GM19328 (cell line): ENCODE measurements at regions not wholly inside any gene's neighbourhood (a gene's known extent, or its start where the extent isn't known, plus 50 kb on each side); places are given as distances from the start of the nearest gene placed in this dataset.

Source experiments
- ATAC-seq: cut with Tn5 transposase; IDR thresholded peaks from one replicate; pipeline ENCODE4 v1.9.1; 2021; ENCODE audit warnings: mild to moderate bottlenecking, moderate library complexity; ENCODE audit not compliant: unreplicated experiment

DNA sequence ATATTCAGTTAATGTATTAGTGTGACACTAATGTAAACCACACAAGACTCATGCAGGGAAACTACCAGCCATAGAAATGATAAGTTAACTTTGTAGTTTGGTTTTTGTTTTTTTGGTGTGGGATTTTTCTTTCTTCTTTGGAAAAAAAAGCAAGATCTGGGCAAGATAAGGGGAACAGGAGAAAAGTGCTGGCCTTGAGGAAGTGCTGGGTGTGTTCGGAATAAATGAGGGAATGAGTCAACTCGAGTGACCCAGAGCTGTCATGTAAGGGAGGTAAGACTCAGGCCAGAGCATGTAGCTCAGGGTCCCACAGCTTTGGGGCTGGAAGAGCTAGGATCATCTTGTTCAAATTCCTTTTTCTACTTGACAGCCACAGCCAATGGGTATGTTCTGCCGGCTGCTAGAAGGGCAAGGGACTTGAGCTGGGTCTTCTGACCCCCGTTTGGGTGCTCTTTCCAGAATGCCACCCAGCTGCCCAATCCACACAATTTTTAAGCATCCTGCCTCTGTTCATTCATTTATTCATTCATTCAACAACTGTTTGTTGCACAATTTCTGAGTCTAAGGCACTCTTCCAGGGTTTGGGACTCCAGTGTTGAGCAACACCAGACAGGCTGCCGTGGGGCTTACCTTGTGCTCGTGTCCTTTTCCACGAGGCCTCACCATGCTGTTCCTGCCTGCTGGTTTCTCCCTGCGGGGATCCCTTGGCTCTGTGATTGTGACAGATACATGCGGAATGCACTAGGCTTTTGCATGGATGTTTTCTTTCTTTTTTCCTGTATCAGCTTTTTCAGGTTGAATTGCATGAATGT lies 54.5 kb downstream of the CLDN34 start:
- no peak for ATAC-seq

DNA sequence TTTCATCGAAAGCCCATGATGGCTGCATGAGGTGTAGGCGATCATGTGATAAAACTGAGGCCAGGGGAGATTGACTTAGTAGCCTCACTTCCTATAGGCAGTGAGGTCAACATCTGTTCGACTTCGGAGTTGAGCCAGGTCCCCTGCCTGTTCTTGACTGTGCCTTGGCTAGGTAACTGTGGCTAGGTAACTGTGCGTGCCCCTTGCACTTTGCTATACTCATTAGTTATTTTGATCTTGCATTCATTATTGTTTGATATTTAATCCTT lies 55.0 kb downstream of the CLDN34 start:
- no peak for ATAC-seq

DNA sequence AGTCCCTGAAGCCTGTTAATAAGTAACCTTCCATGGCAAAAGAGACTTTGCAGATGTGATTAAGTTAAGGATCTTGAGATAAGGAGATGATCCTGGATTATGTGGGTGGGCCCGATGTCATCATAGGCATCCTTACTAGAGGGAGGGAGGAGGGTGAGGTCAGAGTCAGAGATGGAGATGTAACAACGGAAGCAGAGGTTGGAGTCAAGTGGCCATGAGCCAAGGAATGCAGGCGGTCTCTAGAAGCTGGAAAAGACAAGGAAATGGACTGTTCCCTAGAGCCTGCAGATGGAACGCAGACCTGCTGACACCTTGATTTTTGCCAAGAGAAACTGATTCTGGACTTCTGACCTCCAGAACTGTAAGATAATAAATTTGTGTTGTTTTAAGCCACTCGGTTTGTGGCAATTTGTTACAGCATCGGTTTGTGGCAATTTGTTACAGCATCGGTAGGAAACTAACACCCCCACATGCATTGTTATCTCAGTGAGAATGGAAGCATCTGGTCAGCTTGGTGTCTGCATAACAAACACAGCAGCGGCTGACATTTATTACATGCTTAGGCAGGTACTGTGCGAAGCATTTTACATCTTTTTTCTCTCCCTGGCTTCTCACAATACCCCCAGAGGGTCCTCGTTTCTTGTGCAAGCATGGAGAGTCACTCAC lies 55.6 kb downstream of the CLDN34 start:
- no peak for ATAC-seq

DNA sequence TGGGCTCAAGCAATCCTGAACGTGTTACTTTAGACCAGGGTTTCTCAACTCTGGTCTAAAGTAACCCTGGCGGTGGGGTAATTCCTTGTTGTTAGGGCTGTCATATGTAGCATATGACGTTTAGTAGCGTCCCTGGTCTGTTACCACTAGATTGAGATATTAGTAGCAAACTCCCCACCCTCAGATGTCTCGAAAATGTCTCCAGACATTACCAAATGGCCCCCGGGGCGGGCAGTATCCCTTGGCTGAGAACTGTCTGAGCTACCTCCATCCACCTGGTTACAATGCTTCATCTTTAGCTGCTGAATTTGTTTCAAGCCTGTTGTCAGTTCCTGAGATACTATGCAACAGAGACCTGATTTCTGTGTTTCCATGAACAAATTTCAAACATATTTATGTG lies 56.7 kb downstream of the CLDN34 start:
- no peak for ATAC-seq

DNA sequence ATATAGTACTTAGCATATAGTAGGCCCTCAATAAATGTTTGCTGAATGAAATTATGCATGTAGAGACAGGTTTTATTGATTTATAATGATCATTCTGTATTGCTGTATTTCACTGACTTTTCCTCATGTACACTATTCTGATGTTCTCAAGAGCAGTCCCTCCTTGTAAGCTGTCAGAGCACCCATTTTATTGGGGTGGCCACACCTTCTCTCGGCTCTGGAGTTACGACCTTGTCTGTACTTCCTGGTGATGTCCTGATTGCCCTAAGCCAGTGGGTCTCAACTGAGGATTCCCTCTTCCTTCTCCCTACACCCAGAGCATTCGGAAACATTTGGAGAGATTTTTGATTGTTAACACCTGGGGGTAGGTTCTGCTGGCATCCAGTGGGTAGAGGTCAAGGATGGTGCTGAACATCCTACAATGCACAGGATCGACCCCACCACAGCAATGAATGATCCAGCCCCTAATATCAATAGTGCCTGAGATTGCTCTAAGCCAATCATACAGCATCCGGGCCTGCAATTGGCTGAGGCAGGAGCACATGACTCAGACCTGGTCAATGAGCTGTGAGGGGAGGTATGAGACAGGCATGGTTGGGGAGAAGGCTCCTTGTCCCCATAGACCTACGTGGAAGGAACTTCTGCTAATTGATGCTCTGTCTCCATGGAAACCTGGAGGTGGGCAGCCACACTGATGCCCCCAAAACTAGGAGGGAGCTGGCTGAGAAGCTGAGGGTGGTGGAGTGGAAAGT lies 58.8 kb downstream of the CLDN34 start:
- no peak for ATAC-seq

DNA sequence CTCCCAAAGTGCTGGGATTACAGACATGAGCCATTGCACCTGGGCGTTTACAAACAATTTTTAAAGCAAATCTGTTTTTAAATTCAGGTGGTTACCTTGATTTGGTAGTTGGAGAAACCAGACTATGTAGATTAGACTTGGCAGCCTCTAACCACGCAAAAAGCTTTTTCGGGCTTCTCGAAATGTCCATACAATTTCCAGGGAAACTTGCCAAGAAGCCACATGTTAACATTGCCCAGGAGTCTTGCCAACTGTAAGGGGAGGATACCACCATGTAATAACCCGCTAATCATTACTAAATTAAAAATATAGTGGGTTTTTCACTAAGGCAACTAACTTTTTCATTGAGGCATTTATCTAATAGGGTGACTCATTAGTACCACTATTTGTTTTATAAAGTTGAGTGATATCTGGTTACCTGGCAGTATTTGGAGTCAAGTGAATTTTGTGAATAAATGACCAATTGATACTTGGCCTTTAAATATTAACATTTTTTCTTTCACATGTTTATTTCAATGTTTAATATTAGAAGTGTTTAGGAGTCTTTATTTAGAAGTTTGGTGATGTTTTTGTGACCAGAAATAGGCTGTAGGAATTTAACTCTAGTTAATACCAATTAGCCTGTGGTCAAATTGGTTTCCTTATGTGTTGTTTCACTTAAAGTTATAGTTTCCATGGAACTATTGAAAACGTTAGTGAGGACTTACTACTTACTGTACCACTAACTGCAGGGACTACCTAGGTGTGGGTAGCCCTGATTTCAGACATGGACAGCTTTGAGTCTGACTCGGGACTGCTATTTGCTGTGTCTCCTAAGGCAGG lies 61.3 kb downstream of the CLDN34 start:
- no peak for ATAC-seq

DNA sequence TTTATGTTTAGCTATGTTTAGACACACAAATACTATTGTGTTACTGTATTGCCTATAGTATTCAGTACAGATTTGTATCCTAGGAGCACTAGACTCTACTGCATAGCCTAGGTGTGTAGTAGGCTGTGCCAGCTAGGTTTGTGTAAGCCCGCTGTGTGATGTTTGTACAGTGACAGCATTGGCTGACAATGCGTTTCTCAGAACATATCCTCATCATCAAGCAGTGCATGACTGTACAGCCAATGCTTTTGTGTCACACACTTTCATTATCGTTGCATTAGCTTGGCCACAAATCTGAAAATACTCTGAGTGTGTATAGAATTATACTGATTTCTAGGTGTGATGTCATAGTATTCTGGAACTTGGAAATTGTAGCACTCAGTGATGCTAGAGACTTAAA lies 63.4 kb downstream of the CLDN34 start:
- no peak for ATAC-seq

DNA sequence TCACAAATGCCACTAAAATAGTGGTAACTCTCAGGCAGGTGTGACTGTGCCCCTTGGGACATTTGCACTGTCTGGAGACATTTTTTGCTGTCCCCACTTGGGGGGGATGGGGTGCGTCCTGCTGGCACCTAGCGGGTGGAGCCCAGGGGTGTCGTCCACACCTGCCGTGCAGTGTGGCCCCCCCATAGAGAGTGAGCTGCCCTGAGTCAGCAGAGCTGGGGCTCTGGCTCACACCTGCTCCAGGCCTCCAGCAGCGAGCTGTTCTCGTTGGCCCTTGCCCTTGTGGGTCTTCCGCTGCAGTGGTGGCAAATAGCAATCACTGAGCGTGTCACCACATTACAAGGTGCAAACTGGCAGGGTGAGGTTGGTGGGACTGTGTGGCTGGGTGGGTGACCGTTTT lies 64.6 kb downstream of the CLDN34 start:
- no peak for ATAC-seq

DNA sequence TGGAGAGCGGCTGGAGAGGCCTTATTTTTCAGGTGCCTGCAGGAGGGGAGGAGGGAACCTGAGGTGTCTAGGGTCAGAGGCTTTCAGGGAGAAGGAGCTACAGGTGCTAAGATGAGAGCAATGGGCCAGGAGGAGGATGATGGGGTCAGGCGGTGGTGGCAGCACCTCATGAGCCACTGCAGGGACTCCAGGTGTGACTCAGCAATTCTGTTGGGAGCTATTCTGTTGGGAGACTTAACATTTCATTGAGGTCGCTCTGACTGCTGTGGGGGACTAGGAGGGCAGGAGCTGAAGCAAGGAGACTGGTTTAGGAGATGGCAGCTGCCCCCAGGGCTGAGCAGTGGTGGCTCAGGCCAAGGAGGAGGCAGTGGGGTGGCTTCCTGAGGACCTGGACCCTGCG lies 65.0 kb downstream of the CLDN34 start:
- no peak for ATAC-seq

DNA sequence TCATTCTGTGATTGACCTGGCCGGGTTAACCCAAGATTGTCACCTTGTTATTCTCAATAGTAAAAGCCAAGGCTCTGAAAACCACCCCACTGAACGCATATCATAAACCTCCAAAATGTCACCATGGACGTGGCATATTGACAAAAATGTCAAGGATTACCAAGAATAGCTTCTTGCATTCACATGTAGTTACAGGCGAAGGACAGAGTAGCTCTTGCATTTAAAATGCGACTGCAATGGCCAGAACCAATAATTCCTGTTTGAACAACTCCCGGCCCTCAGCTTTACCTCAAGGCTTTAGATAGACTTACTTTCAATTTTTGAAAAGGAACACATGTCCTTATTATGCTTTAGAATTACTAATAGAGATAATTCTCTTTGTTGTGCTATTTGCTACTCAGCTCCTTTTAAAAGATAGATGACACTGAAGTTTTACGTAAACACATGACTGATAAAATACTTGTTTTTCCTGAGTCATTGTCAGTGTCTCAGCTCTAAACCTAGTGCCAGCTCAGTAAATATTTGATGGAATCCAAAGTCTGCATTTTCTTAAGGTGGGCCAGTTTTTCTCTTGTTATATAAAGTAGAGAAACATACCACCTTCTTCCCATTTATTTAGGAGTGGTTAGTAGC lies 66.3 kb downstream of the CLDN34 start:
- no peak for ATAC-seq

DNA sequence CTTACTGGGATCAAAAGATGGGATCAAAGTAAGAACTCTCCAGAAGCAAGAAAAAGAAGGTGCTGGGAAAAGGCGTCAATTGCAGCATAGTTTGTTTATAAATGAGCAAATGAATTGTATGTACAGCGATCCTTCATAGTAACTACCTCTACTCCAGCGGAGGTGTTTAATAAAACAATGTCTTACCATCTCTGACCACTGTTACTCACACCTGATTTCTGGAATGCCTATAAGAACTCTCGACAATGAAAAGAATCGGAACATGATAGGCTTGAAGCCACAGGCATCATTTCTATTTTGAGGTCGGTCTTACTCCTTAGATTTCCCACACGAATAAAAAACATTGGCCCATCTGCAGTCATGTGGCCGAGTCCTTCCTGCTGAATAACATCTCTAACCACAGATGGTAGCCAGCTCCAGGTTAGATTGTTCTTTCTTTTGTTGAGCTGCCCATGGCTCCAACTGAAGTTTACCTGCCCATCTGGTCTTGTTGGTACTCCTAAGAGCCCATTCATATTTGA lies 67.6 kb downstream of the CLDN34 start:
- no peak for ATAC-seq

DNA sequence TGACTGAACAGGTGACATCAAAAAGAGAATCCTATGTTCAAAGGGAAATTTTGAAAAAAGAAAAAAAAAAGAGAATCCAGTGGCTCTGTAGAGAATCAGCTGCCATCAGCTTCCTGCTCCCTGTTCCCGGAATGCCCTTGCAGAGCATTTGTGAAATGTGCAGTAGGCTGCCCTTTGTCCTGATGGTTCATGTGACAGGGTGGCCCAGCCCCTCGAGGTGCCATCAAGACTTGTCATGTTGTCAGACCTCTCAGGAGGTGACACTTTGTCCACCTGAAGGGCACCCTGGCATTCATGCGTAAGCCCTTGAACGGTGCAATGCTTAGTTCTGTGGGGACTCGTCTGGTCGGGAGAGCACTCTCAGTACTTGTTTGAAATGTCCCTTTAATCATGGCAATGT lies 71.4 kb downstream of the CLDN34 start:
- ATAC-seq, result no peak

DNA sequence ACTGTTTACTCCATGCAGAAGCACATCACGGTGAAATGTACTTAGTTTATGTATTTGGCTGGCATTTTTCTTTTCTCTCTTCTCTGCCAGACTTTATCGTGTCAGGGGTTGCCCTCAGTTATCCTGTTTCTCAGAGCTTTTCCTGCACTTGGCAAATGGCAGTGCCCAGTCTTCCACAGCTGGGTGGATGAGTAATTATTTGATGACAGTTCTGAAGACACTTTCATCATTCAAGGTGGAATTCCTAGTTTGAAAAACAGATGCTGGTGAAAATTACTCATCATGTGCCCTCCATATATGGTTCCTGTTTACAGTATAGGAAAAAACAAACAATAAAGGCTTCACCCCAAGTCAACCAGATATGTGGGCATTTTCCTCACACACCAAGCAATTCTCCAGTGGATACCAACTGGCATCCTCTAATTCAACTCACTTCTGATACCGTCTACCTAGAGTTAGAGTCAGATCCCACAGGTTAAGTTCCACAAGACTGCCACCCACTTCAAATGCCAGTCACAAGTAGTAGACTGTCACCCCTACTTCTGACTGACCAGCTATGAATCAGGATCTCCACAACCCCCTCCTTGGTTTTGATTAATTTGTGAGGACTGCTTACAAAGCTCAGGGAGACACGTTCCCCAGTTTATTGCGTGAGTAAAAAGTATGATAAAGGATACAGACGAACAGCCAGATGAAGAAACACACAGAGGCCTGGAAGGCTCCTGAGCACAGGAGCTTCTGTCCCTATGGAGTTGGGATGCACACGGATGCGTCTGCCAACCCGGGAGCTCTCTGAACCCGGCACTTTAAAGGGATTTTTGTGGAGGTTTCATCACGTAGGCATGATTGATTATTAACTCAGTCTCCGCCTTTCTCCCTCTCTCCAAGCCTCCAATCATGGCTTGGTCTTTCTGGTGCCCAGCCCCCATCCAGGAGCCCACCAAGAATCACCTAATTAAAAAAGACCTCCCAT lies 72.9 kb downstream of the CLDN34 start:
- no peak for ATAC-seq

DNA sequence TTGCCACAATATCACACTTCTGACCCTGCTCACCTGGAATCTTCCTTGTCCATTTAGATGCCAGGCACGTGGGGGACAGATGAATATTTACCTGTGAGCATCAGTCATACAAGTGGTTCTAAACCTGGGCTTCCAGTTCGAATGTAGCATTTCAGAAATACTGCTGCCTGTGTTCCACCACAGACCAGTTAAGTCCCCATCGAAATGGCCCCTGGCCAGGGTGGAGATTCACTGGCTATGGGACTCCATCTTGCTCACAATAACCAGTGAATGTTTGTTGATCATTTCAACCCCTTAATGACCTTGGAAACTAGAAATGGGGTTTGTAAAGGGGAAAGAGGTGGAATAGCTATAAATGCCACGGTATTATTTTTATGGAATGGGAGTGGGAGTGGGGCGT lies 73.8 kb downstream of the CLDN34 start:
- no peak for ATAC-seq

DNA sequence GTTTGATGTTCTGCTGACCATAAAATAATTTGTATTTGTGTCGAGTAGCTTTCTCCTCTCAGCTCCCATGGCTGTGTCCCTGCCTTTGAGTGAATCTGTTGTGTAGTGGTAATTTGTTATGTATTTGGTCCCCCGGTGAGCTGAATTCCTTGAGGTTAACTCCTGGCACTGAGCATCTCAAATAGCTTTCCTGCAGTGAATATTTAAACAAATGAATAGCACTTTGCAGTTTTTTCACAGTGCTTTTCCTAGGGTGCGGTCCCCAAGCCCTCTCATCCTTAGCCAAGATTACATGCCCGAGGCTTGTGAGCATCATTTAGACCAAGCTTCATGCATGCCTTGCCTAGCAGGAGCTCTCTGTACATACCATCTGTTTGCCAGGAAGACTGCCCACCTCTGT lies 74.2 kb downstream of the CLDN34 start:
- ATAC-seq, result no peak

DNA sequence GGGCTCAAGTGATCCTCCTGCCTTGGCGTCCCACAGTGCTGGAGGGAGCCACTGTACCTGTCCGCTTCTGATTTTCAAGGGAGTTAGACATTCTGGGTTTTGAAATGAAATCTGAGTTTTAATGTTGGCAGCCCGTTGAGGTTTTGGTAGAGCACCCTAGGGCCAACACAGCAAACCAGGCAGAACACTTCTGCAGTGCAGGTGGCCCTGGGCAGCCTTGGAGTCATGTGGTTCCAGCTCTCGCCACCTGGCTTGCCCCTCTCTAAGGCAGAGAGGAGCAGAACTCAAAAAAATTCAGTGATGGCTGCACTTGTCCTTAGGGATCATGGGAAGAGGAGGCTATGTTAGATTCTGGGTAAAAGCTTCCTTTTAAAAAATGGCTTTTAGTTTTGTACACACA lies 74.9 kb downstream of the CLDN34 start:
- ATAC-seq, result no peak

DNA sequence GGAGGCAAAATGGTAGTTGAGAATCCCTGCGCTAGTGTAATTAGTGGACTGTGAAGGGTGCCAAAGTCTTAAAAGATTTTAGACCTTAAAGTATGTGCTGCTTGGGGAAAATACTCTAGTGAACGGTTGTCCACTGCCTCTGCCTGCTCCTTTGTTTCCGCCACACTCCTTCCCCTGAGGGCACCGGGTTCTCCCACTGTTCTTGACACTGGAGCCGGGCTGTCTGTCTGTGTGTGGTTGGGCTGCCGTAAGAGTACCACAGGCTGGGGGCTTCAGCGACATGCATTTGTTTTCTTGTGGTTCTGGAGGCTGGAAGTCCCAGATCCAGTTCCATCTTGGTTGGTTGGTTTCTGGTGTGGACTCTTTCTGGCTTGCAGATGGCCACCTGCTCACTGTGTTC lies 76.2 kb downstream of the CLDN34 start:
- ATAC-seq, result no peak

DNA sequence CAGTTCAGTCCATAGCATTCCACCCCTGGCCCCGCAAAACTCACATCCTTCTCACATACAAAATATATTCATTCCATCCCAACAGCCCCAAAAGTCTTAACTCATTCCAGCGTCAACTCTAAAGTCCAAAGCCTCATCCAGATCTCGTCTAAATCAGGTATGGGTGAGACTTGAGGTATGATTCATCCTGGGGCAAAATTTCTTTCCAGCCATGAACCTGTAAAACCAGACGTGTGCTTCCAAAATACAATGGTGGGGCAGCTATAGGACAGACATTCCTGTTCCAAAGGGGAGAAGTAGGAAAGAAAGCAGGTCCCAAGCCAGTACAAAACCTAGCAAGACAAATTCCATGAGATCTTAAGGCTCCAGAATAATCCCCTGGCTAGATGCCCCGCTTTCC lies 76.9 kb downstream of the CLDN34 start:
- ATAC-seq, result no peak

DNA sequence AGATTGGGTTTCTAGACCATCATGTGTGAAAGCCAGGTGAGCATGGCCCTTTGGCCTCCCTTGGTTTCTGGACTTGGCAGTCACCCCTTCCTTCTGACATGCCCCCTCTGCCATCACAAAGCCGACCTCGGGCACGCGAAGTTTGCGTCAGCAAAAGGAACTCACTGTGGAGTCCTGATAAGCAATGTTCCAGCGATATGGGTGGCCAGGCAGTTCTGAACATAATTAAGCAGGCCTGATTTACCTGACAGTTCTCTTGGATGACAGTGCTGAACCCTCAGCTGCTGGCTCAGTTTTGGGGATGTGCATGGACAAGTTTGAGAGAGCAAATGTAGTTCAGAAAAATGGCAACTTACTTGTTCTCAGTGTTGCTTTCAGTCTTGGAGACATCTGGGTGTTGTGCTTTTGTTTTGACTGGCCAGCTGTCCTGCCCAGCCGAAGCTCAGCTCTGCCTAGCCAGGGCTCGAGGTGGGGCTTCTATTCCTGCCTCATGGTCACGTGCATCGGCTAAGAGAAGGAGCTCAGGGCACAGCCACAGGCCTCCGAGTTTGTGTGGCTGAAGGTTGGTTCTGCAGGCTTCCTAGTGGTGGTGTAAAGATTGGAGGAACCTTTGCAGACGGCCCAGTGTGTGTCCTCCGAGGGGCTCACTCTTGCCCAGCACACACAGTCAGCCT lies 78.3 kb downstream of the CLDN34 start:
- no peak for ATAC-seq
